ENCODE measurements at regions not wholly inside any gene's neighbourhood (a gene's known extent, or its start where the extent isn't known, plus 50 kb on each side); places are given as distances from the start of the nearest gene placed in this dataset.

- TF ChIP-seq CTCF (IDR thresholded peaks at IDR 0.05; ENCODE audit: low read length), result no peak
- no peak for TF ChIP-seq EZH2phosphoT487 (IDR thresholded peaks at IDR 0.05; ENCODE audit: low read length)
Observed at GRCh38 chr5:88396751-88397281, 128.2 kb upstream of the TMEM161B start.

All from MM.1S (cell line).